ENCODE measurements at regions not wholly inside any gene's neighbourhood (a gene's known extent, or its start where the extent isn't known, plus 50 kb on each side); places are given as distances from the start of the nearest gene placed in this dataset.
"Not testable (repeated sequence)": the region's sequence is repeated elsewhere in the genome, so short reads cannot be mapped to it uniquely, and the experiment has no call there.

DNA sequence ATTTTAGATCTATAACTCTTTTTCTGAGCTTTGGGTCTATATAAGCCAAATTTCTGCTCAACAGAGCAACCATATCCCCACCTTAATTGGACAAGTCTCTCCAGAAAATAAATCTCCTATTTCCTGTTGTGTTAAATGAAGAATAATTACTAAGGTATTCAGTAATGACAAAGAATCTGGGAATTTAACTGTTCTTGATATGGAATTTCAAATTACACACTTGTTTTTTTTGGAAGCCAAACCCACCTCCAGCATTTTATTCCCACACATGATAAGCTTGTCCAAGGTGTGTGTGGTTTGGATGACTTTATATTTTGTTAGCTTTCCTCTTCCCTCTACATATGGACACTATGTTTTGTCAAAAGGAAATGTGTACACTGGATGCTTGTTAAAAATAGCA lies 1313.2 kb upstream of the CDH18 start:
- DNase-seq (ENCODE audit: low read depth, low spot score); H3K27ac ChIP-seq (ENCODE audit: insufficient read depth, low read depth, low read length); H2AFZ ChIP-seq (ENCODE audit: low read depth, low read length); H3K9ac ChIP-seq (replicated peaks; ENCODE audit: extremely low read depth, insufficient read depth, low read length); dilution Hi-C loops (cut with MboI; ENCODE audit: extremely low pct_ligation_motif_present, low sequenced_read_pairs); H4K20me1 ChIP-seq (replicated peaks; ENCODE audit: control insufficient read depth, extremely low read depth, insufficient read depth, low read length); H3K27me3 ChIP-seq (ENCODE audit: control insufficient read depth in 2 of 2, insufficient read depth in 2 of 2, low read length in 2 of 2); POLR2A ChIA-PET; CTCF ChIA-PET; H3K9me1 ChIP-seq (replicated peaks; ENCODE audit: control insufficient read depth, extremely low read depth, insufficient read depth, low read length); H3K36me3 ChIP-seq (ENCODE audit: control insufficient read depth in 2 of 2, extremely low read depth in 1 of 2, insufficient read depth in 2 of 2, low read length in 2 of 2); H3K4me3 ChIP-seq (replicated peaks in 1 of 3; ENCODE audit: insufficient read depth in 1 of 3, low read depth in 1 of 3, low read length in 3 of 3); intact Hi-C loops (cut with micrococcal nuclease); FAIRE-seq; H3K9me3 ChIP-seq (replicated peaks; ENCODE audit: control insufficient read depth, insufficient read depth, low read length); H3K4me2 ChIP-seq (ENCODE audit: insufficient read depth, low read length); H3K4me1 ChIP-seq (ENCODE audit: control insufficient read depth, extremely low read depth, insufficient read depth, low read length); BruUV-seq (replicated peaks); H3K79me2 ChIP-seq (ENCODE audit: control insufficient read depth, insufficient read depth, low read length): not testable (repeated sequence)

DNA sequence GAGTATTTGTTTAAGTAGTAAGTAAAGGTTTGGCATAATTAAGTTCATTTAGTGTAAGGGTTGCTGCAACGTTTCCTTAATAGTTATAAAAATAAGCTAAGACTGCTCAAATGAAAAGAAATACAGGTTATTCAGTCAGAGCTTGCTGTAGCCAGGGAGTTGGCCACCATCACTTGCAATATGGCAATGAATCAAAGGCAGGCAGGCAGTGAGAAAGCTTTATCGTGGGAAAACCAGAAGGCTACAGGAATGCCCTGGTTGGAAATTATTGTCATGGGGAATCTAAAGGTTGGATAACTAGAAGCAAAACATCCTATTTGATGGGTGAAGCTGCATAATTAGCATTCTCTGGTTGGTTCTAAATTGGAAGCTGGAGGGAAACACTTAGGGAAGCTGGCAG lies 1286.4 kb upstream of the CDH18 start:
- H4K20me1 ChIP-seq (replicated peaks; ENCODE audit: control insufficient read depth, extremely low read depth, insufficient read depth, low read length); H3K27ac ChIP-seq (ENCODE audit: insufficient read depth, low read depth, low read length); FAIRE-seq; H3K27me3 ChIP-seq (ENCODE audit: control insufficient read depth in 2 of 2, insufficient read depth in 2 of 2, low read length in 2 of 2); H3K36me3 ChIP-seq (ENCODE audit: control insufficient read depth in 2 of 2, extremely low read depth in 1 of 2, insufficient read depth in 2 of 2, low read length in 2 of 2); H3K79me2 ChIP-seq (ENCODE audit: control insufficient read depth, insufficient read depth, low read length); H3K9ac ChIP-seq (replicated peaks; ENCODE audit: extremely low read depth, insufficient read depth, low read length); CTCF ChIA-PET; H3K4me2 ChIP-seq (ENCODE audit: insufficient read depth, low read length); DNase-seq (ENCODE audit: low read depth, low spot score); H3K9me1 ChIP-seq (replicated peaks; ENCODE audit: control insufficient read depth, extremely low read depth, insufficient read depth, low read length); H3K4me1 ChIP-seq (ENCODE audit: control insufficient read depth, extremely low read depth, insufficient read depth, low read length); H2AFZ ChIP-seq (ENCODE audit: low read depth, low read length); dilution Hi-C loops (cut with MboI; ENCODE audit: extremely low pct_ligation_motif_present, low sequenced_read_pairs); H3K4me3 ChIP-seq (replicated peaks in 1 of 3; ENCODE audit: insufficient read depth in 1 of 3, low read depth in 1 of 3, low read length in 3 of 3); H3K9me3 ChIP-seq (replicated peaks; ENCODE audit: control insufficient read depth, insufficient read depth, low read length); intact Hi-C loops (cut with micrococcal nuclease); BruUV-seq (replicated peaks); POLR2A ChIA-PET: not testable (repeated sequence)

DNA sequence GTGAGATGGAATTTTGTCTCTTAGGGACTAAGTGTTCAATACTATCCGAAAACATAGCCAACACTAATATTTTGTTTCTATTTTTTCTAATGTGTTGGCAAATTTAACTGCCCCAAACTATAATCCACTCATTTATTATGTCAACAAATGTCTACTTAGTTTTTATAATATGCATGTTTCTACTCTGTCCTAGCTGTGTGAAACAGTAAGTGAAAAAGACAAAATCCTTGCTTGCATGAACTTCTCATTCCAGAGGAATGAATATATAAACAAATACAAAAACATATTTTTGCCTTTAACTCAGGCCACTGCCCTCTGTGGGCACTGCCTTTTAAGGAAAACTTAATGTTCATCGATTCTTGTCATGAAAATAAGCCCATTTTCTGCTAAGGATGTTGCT lies 1275.4 kb upstream of the CDH18 start:
- Histone ChIP-seq H3K27ac (ENCODE audit: insufficient read depth, low read depth, low read length) (no peak overlapping the region), H3K4me3 (replicated peaks in 1 of 3; ENCODE audit: insufficient read depth in 1 of 3, low read depth in 1 of 3, low read length in 3 of 3) (no peak overlapping the region), H4K20me1 (replicated peaks; ENCODE audit: control insufficient read depth, extremely low read depth, insufficient read depth, low read length) (no peaks in the 10 kb centered on the region), H3K9me3 (replicated peaks; ENCODE audit: control insufficient read depth, insufficient read depth, low read length) (no peaks in the 10 kb centered on the region), H3K9me1 (replicated peaks; ENCODE audit: control insufficient read depth, extremely low read depth, insufficient read depth, low read length) (no peaks in the 10 kb centered on the region), H3K36me3 (ENCODE audit: control insufficient read depth in 2 of 2, extremely low read depth in 1 of 2, insufficient read depth in 2 of 2, low read length in 2 of 2) (no peaks in the 10 kb centered on the region), H3K4me1 (ENCODE audit: control insufficient read depth, extremely low read depth, insufficient read depth, low read length) (no peaks in the 10 kb centered on the region), H3K79me2 (ENCODE audit: control insufficient read depth, insufficient read depth, low read length) (no peaks in the 10 kb centered on the region), H3K9ac (replicated peaks; ENCODE audit: extremely low read depth, insufficient read depth, low read length) (no peak overlapping the region), H3K4me2 (ENCODE audit: insufficient read depth, low read length) (no peak overlapping the region), H2AFZ (ENCODE audit: low read depth, low read length) (no peak overlapping the region), H3K27me3 (ENCODE audit: control insufficient read depth in 2 of 2, insufficient read depth in 2 of 2, low read length in 2 of 2) (no peaks in the 10 kb centered on the region)
- DNase-seq (ENCODE audit: low read depth, low spot score) (no peak), FAIRE-seq (no peak)
- ChIA-PET POLR2A (no interaction called here), CTCF (no interaction called here)
- no TSS peak for BruUV-seq (replicated peaks)
- no peak for TF ChIP-seq MYC (IDR thresholded peaks at IDR 0.05; ENCODE audit: low read depth, low read length)
- no peak for TF ChIP-seq JUN (IDR thresholded peaks at IDR 0.05; ENCODE audit: borderline replicate concordance, insufficient read depth, insufficient read length, low read depth)
- no peak for TF ChIP-seq GATA2 (IDR thresholded peaks at IDR 0.05; ENCODE audit: insufficient read depth, insufficient read length, low read depth, low read length)
- TF ChIP-seq EZH2 (IDR thresholded peaks at IDR 0.05; ENCODE audit: borderline replicate concordance, low read depth, low read length, severe bottlenecking): no peak
- TF ChIP-seq, protein P1, sequence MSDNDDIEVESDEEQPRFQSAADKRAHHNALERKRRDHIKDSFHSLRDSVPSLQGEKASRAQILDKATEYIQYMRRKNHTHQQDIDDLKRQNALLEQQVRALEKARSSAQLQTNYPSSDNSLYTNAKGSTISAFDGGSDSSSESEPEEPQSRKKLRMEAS (IDR thresholded peaks at IDR 0.05; ENCODE audit: insufficient read depth, insufficient read length): no peak
- TF ChIP-seq POLR2AphosphoS5 (IDR thresholded peaks at IDR 0.05; ENCODE audit: insufficient read depth, low read depth, low read length): no peak
- TF ChIP-seq, protein P2, sequence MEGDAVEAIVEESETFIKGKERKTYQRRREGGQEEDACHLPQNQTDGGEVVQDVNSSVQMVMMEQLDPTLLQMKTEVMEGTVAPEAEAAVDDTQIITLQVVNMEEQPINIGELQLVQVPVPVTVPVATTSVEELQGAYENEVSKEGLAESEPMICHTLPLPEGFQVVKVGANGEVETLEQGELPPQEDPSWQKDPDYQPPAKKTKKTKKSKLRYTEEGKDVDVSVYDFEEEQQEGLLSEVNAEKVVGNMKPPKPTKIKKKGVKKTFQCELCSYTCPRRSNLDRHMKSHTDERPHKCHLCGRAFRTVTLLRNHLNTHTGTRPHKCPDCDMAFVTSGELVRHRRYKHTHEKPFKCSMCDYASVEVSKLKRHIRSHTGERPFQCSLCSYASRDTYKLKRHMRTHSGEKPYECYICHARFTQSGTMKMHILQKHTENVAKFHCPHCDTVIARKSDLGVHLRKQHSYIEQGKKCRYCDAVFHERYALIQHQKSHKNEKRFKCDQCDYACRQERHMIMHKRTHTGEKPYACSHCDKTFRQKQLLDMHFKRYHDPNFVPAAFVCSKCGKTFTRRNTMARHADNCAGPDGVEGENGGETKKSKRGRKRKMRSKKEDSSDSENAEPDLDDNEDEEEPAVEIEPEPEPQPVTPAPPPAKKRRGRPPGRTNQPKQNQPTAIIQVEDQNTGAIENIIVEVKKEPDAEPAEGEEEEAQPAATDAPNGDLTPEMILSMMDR (IDR thresholded peaks at IDR 0.05; ENCODE audit: extremely low read depth in 1 of 2, insufficient read depth in 1 of 2, low read depth in 1 of 2, low read length in 2 of 2): no peak
- TF ChIP-seq FOS (IDR thresholded peaks at IDR 0.05; ENCODE audit: borderline replicate concordance, insufficient read depth, low read length): no peak
- TF ChIP-seq POLR2A (IDR thresholded peaks at IDR 0.05; ENCODE audit: low read depth, low read length): no peak
- intact Hi-C loops (cut with micrococcal nuclease): no loop called here
- dilution Hi-C loops (cut with MboI; ENCODE audit: extremely low pct_ligation_motif_present, low sequenced_read_pairs): no loop called here

Measured in endothelial cell of umbilical vein (primary cell).